ENCODE measurements at regions not wholly inside any gene's neighbourhood (a gene's known extent, or its start where the extent isn't known, plus 50 kb on each side); places are given as distances from the start of the nearest gene placed in this dataset.

DNA sequence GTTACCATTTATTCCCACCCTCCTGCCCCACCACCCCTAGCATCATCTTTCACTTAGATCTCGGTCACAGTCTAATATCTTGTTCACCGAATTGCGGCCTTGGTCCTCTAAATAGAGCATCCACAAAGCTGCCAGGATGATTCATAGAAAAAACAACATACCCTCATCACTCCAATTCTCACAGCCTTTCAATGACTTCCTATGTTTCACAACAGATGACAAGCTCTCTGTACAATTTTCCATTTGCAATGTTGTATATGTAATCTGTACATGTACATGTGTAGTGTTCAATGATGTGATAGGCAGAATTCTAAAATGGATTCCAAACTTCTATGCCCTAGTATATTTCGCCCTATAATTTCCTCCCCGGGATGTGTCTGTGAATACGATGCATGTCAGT lies 675.6 kb upstream of the CELF4 start:
- no peaks in the 10 kb centered on the region for H3K36me3 ChIP-seq
- H3K4me1 ChIP-seq (ENCODE audit: low read depth): no peaks in the 10 kb centered on the region
- H3K9me3 ChIP-seq (ENCODE audit: low read depth): no peaks in the 10 kb centered on the region
- no peak overlapping the region for H3K27ac ChIP-seq
- no peak overlapping the region for H3K4me3 ChIP-seq
- no peaks in the 10 kb centered on the region for H3K27me3 ChIP-seq
- TF ChIP-seq, protein P1, sequence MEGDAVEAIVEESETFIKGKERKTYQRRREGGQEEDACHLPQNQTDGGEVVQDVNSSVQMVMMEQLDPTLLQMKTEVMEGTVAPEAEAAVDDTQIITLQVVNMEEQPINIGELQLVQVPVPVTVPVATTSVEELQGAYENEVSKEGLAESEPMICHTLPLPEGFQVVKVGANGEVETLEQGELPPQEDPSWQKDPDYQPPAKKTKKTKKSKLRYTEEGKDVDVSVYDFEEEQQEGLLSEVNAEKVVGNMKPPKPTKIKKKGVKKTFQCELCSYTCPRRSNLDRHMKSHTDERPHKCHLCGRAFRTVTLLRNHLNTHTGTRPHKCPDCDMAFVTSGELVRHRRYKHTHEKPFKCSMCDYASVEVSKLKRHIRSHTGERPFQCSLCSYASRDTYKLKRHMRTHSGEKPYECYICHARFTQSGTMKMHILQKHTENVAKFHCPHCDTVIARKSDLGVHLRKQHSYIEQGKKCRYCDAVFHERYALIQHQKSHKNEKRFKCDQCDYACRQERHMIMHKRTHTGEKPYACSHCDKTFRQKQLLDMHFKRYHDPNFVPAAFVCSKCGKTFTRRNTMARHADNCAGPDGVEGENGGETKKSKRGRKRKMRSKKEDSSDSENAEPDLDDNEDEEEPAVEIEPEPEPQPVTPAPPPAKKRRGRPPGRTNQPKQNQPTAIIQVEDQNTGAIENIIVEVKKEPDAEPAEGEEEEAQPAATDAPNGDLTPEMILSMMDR (IDR thresholded peaks at IDR 0.05; ENCODE audit: low read depth, low read length): no peak
- DNase-seq (ENCODE audit: low read depth in 1 of 2, low spot score in 1 of 2): no peak

DNA sequence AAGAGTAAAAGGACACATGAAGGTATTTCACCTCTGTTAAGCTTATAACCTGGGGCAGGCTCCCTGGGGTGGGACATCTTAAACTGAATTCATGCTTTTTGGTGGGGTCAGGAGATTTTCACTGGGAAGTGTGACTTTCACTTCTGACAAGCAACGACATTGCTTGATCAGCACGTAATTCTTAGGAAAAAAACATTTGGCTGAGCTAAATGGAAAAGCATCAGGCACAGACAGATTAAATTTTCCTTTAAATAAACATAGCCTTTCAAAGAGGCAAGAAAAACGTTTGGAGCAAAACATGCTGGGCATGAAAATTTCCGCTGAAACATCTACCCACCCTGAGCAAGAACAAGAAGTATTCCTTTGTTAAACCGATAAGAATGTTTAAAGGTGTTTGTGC lies 674.0 kb upstream of the CELF4 start:
- DNase-seq (ENCODE audit: low read depth in 1 of 2, low spot score in 1 of 2): no peak
- TF ChIP-seq, protein P1 (IDR thresholded peaks at IDR 0.05; ENCODE audit: low read depth, low read length): no peak
- H3K27ac ChIP-seq: no peak overlapping the region
- no peaks in the 10 kb centered on the region for H3K9me3 ChIP-seq (ENCODE audit: low read depth)
- no peaks in the 10 kb centered on the region for H3K36me3 ChIP-seq
- no peaks in the 10 kb centered on the region for H3K27me3 ChIP-seq
- H3K4me1 ChIP-seq (ENCODE audit: low read depth): no peaks in the 10 kb centered on the region
- H3K4me3 ChIP-seq: no peak overlapping the region

DNA sequence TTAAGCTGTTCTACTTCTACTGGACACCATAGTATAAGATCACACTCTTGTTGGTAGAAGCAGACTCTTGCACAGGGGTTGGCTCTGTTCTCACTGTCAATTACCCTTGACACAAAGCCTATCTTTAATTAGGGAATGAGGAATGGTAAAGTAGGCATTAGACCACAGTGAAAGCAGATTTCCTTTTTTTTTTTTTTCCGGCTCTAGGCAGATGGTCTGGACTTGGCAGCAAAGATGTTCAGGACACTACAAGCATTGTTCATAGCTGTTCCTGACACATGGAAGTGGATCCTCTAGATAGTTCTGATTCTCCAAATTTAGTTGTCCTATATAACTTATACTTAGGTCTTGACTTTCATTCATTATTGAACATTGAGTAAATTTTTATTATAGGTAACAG lies 672.2 kb upstream of the CELF4 start:
- H3K9me3 ChIP-seq (ENCODE audit: low read depth): no peaks in the 10 kb centered on the region
- no peaks in the 10 kb centered on the region for H3K36me3 ChIP-seq
- TF ChIP-seq, protein P1 (IDR thresholded peaks at IDR 0.05; ENCODE audit: low read depth, low read length): no peak
- H3K27me3 ChIP-seq: no peaks in the 10 kb centered on the region
- no peak overlapping the region for H3K4me3 ChIP-seq
- no peak for DNase-seq (ENCODE audit: low read depth in 1 of 2, low spot score in 1 of 2)
- no peak overlapping the region for H3K27ac ChIP-seq
- H3K4me1 ChIP-seq (ENCODE audit: low read depth): no peaks in the 10 kb centered on the region

DNA sequence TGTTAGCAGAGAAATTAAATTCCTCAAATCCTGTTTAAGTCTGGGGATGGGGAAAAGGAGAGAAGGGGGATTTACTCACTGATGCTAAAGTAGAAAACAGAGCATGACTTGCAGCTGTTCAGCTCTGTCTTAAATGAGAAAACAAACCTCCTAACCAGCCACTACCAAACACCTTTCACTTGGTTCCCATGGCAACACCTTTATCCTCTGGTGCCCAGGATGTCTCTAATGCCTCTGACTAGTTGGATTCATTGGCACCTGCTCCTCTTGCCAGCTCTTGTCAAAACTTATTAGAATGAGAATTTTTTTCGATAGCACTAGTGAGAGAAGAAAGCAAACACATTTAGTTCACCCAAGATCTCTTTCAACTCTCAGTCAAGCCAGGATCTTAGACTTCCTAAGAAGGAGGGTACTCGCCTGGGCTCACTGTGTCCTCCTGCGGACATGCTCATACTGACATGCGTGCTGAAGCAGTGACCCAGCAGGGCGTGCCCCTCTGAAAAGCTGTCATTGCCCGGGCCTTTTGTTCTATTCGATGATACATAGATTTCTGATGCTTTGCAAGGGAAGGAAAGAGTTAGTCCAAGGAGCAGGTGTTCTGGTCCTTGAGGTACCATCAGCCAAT lies 656.0 kb upstream of the CELF4 start:
- DNase-seq (ENCODE audit: low read depth in 1 of 2, low spot score in 1 of 2): no peak
- TF ChIP-seq, protein P1 (IDR thresholded peaks at IDR 0.05; ENCODE audit: low read depth, low read length): no peak
- Histone ChIP-seq H3K36me3 (no peaks in the 10 kb centered on the region), H3K4me1 (ENCODE audit: low read depth) (no peaks in the 10 kb centered on the region), H3K4me3 (no peak overlapping the region), H3K27me3 (no peaks in the 10 kb centered on the region), H3K27ac (no peak overlapping the region), H3K9me3 (ENCODE audit: low read depth) (no peaks in the 10 kb centered on the region)

DNA sequence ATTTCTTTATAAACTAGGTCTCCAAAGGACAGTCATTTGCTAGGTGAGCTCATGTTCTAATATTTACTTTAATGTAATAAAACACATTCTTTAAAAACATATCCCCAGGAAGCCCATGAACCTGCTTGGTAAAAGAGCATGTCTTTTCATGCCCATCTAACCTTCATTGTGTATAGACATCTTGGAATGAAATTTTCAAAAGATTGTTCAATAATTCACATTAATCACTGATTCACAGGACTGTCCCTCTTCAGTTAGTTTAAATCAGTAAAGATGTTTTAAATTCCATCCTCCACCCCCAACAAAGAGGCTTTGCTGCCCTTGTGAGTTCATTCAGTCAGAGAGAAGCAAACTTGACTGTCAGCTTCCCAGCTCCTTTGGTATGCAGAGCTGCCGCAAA lies 633.4 kb upstream of the CELF4 start:
- no peak overlapping the region for H3K4me3 ChIP-seq
- no peaks in the 10 kb centered on the region for H3K36me3 ChIP-seq
- no peak for DNase-seq (ENCODE audit: low read depth in 1 of 2, low spot score in 1 of 2)
- no peak overlapping the region for H3K27ac ChIP-seq
- TF ChIP-seq, protein P1 (IDR thresholded peaks at IDR 0.05; ENCODE audit: low read depth, low read length): no peak
- no peaks in the 10 kb centered on the region for H3K4me1 ChIP-seq (ENCODE audit: low read depth)
- H3K27me3 ChIP-seq: no peaks in the 10 kb centered on the region
- H3K9me3 ChIP-seq (ENCODE audit: low read depth): no peaks in the 10 kb centered on the region

DNA sequence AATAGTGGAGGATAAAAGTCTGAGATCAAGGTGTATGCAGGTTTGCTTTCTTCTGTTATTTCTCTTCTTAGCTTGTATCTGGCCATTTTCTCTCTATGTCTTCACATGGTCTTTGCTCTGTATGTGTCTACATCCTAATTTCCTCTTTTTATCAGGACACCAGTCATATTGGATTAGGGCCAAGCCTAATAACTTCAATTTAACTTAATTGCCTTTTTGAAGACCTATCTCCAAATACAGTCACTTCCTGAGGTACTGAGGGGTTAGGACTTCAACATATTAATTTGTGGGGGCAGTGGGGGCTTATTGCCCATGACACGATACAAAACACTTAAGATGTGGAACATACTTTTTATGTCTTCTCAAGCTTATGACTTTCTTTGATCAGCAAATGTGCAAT lies 632.9 kb upstream of the CELF4 start:
- Histone ChIP-seq H3K9me3 (ENCODE audit: low read depth) (no peaks in the 10 kb centered on the region), H3K27me3 (no peaks in the 10 kb centered on the region), H3K36me3 (no peaks in the 10 kb centered on the region), H3K27ac (no peak overlapping the region), H3K4me3 (no peak overlapping the region), H3K4me1 (ENCODE audit: low read depth) (no peaks in the 10 kb centered on the region)
- TF ChIP-seq, protein P1 (IDR thresholded peaks at IDR 0.05; ENCODE audit: low read depth, low read length): no peak
- DNase-seq (ENCODE audit: low read depth in 1 of 2, low spot score in 1 of 2): no peak

All from cardiac muscle cell (in vitro differentiated cells and primary cell).